Embryonic facial prominence (tissue), 1 donor: ENCODE measurements at regions not wholly inside any gene's neighbourhood (a gene's known extent, or its start where the extent isn't known, plus 50 kb on each side); places are given as distances from the start of the nearest gene placed in this dataset.
"Not testable (repeated sequence)": the region's sequence is repeated elsewhere in the genome, so short reads cannot be mapped to it uniquely, and the experiment has no call there.

Source experiments
- DNase-seq: peaks from one replicate; pipeline ENCODE4 v3.0.0-alpha.2; 2016; ENCODE audit errors: extremely low spot score

DNA sequence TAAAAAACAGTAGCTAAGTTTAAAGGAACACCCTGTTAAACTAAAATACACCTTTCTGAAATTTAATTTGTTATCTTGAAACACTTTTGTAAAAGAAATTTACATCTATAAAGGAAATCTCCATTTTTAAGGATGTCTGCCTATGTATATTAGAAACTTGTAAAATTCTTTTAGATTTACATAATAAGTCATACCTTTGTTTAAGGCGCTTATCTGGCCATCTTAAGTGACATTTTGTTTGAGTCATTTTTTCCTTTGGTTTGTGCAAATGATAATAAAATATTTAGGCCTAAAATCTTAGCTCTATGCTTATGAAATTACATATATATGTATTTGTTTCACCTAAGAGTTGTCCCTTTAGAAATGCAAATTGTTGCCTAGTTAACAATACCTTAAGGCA, 1193.4 kb downstream of the FSCB start:
- DNase-seq, result no peak

DNA sequence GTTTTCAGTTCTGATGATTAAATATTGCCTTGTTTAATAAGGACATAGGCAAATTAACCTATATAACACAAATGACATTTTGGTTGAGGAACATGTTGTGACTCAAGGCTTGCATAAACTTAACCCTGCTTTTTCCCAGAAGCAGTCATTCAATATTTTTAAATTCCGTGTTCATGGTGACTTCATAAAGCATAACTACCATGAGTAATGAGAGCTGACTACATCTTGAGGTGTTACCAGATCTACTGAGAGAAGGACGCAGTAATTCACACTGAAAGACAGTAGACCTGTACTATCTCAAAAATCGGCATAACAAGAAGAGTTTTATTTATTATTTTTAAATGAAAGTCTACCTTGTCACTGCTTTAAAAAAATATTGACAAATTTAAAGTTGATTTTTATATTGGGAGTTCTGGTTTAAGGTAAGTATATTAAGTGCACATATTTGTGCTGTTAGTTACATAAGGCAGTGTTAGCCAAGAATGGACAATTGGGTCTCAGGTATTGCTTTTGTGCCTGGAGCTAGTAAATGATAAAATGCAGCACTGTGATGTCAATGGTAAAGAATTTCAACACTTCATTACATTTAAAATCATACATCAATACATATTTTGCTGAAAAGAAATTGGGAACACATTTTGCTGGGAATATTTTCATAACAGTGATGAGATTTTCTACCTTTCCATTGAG, 1198.5 kb downstream of the FSCB start:
- DNase-seq, result no peak

DNA sequence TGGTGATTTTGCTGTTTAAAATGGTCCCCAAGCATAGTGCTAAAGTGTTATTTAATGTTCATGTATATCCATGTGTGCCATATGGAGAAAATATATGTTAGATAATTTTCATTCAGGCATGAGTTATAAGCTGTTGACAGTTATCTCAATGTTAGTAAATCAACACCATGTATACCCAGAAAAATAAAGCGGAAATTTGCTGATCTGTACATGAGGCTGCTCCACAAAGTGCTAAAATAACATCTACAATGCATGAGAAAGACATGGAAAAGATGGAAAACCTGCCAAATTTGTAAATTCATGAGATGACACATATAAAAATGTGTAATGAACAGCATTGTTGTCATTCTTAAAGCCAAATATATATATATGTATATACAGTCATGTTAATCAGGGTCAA, 1199.2 kb downstream of the FSCB start:
- no peak for DNase-seq

DNA sequence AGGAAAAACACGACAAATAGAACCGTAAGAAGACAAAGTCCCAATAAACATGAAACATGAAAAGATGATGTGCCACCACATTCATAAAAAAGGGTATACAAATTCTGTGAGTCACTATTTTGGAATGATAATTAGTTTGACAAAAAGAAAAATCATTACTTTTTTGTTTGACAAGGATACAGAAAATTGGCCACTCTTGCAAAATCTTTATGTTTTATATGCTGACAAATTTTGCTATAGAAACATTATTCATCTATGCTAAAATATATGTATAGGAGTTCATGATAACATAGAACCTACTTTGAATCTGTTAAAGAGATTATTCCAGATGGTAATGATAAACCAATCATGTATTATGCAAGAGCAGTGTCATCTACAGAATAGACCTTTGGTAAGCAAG, 1201.0 kb downstream of the FSCB start:
- DNase-seq, result no peak

DNA sequence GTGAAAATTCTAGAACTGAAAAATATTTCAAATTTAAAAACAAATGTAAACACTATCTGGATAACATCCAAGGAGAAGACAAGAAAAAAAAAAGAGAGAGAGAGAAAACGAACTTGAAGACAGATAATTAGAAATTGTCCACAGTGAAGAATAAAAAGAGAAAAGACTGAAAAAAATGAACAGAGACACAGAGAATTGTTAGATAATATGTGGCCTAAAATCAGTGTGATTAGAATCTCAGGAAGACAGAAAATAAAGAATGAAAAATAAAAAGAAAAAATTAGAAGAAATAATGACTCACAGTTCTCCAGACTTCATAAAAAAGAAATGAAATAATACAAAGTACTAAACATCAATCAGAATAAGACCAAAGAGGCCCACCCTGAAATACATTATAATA, 1209.3 kb downstream of the FSCB start:
- DNase-seq, result no peak

DNA sequence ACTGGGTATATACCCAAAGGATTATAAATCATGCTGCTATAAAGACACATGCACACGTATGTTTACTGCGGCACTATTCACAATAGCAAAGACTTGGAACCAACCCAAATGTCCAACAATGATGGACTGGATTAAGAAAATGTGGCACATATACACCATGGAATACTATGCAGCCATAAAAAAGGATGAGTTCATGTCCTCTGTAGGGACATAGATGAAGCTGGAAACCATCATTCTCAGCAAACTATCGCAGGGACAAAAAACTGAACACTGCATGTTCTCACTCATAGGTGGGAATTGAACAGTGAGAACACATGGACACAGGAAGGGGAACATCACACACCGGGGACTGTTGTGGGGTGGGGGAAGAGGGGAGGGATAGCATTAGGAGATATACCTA, 1211.0 kb downstream of the FSCB start:
- DNase-seq, result not testable (repeated sequence)

DNA sequence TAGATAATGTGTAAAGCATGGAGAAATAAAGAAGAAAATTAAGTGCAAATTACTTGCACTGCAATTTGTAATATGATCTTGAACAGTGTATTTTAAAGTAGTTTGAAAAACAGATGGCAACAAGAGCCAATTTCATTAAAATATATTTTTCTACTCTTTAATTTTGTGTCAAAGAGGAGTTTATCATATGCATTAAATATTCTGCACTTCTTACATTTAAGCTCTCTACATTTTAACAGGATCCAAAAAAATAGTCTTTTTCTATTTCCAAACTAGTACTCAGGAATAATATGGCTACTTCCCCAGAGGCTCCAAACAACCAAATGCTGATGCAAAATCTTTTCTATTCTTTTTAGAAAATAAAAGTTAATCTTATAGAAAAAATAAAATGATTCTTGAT, 1221.5 kb downstream of the FSCB start:
- DNase-seq, result no peak

DNA sequence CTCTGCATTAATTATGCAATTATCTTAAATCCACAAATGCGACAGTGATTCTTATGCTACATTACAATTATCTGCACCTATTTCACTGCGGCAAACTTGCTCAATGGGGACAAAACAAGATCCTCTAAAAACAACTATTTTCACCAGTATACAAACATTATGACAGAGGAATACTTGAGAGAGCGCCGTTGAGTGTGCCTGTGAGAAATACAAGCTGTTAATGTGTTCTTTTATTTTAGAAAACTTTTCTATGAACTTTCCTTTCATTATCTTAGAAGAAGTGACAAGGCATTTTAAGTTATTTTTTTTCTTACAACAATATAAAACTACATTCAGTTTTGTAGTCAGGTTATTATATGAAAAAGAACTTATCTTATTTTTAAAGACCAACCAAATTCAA, 1247.0 kb downstream of the FSCB start:
- DNase-seq, result no peak

DNA sequence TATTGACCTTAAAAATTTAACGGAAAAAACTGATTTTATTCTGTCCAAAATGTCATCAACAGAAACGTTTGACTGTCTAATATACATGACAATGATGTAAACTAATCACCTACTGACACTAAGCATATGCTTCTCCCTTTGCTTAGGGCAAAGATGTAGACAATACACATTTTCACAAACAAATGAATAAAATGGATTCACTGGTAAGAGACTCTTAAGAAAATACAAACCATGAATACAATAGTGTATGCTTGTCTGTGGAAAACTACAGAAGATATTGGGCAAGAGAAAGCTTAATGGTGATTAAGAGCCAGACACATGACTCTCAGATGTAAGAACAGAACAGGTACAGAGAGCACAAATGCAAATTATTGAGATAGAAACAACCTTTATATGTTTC, 1248.7 kb downstream of the FSCB start:
- no peak for DNase-seq

DNA sequence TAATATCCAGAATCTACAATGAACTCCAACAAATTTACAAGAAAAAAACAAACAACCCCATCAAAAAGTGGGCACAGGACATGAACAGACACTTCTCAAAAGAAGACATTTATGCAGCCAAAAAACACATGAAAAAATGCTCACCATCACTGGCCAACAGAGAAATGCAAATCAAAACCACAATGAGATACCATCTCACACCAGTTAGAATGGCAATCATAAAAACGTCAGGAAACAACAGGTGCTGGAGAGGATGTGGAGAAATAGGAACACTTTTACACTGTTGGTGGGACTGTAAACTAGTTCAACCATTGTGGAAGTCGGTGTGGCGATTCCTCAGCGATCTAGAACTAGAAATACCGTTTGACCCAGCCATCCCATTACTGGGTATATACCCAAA, 1250.1 kb downstream of the FSCB start:
- not testable (repeated sequence) for DNase-seq

DNA sequence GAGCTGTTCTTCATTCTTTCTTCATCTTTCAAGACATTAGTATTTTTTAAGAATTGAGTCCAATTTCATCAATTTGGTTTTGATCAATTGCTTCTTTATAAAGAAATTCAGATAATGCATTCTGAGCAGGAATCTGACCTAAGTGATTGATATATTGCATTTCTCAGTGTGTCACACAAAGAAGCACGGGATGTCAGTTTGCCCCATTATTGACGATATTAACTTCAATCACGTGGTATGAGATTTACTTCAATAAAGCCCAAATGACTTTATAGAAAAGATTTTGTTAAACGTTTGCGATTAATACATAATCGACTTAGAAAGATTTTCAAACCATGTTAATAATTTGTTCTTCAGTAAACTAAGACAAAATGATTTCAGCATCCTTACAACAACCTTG, 1254.2 kb downstream of the FSCB start:
- no peak for DNase-seq

DNA sequence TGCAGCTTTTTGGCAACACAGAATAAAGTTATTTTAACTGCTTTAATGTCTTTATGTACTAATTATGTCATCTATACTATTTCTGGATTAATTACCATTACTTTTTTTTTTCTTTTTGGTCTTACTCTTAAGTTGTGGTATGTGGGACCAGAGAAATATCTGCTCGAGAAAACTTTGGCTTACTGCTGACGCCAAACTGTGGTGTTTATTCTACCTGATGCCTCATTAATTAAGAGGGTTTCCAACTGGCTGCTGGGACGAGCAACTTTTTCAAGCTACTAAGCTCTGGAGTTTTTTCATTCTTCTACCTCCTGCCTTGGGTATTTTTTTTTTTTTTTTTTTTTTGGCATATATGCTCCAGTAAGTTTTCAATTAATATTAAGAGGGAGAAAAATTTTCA, 1257.5 kb downstream of the FSCB start:
- DNase-seq, result no peak

DNA sequence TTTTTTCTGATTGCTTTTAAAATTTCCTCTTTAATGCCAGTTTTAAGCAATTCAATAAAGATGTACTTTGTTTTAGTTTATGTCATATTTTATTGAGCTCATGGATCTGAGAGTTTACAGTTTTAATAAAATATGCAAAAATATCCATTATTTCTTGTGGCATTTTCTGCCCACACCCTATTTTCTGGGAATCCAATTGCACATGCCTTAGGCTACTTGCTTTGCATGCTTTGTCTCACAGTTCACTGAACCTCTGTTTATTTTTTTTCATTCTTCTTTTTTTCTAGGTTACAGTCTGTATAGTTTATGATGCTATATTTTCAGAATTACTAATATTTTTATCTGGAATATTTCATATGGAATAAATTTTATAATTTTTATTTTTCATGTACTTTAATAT, 1258.0 kb downstream of the FSCB start:
- no peak for DNase-seq

DNA sequence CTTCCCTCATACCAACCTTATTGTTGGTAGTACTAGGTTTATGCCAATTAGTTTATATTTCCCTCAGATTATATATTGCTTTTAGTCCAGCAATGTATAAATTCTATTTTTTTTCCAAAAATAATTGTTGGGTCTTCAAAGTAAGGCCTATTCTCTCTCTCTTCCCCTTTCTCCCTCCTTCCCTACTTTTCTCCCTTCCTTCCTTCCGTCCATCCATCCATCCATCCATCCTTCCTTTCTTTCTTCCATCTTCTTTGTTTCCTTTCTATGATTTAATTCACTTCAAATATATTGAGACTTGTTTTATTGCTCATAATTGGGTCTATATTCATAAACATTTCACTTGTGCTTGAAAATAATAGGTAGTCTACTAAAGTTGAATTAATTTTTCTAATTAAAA, 1259.2 kb downstream of the FSCB start:
- DNase-seq, result no peak

DNA sequence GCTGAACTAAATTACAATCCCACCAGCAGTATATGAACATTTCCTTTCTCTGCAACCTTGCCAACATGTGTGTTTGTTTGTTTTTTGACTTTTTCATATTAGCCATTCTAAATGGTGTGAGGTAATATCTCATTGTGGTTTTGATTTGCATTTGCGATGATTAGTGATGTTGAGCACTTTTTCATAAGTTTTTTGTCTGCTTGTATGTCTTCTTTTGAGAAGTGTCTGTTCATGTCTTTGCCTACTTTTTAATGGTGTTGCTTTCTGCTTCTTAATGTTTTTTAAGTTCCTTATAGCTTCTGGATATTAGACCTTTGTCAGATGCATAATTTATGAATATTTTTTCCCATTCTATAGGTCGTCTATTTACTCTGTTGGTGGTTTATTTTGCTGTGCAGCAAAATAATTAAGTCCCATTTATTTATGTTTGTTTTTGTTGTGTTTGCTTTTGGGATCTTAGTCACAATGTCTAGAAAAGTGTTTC, 1262.9 kb downstream of the FSCB start:
- no peak for DNase-seq

DNA sequence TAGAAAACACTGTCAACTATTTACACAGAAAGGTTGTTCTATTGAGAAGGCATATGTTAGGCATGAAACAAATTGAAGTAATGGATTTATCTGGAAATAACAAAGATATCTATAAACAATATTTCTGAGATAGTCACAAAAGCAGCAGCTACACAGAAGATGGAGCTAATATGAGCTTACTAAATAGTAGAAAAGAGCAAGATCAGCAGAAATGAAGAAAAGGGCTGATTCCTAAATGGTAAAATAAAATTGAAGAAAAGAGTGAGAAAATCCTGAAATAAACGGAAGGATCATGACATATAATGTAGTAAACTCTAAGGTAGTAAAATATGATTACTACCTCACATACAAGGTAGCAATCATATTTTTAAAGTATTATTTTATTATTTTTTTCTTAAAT, 1263.9 kb downstream of the FSCB start:
- no peak for DNase-seq

DNA sequence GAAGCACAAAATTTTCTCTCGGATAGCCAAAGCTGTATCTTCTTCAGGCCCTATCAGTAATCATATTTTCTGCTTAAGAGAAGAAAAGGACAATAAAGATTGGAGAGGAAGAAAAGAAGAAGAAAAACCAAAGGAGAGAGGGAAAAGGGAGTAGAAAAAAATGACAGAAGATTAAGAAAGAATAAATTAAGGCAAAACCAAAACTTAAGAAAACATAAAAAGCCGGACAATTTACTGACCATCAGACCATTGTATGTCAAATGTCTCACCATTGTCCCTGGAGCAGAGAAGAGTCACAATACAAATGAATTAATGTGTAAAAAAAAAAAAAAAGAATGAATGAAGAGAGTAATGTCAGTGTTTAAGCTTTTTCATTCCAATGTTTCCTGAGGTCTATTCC, 1274.8 kb downstream of the FSCB start:
- no peak for DNase-seq

DNA sequence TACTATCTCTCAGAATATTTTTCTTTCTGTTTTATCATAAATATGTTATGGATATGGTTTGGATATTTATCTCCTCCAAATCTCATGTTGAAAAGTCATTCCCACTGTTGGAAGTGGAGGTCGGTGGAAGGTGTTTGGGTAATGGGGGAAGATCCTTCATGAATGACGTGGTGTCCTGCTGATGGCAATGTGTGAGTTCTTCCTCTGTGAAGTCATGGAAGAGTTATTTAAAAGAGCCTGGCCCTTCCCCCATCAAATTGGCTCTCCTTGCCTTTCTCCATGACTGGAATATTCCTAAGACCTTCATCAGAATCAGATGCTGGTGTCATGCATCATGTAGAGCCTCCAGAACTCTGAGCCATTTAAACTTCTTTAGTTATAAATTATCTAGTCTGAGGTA, 1291.6 kb downstream of the FSCB start:
- no peak for DNase-seq

DNA sequence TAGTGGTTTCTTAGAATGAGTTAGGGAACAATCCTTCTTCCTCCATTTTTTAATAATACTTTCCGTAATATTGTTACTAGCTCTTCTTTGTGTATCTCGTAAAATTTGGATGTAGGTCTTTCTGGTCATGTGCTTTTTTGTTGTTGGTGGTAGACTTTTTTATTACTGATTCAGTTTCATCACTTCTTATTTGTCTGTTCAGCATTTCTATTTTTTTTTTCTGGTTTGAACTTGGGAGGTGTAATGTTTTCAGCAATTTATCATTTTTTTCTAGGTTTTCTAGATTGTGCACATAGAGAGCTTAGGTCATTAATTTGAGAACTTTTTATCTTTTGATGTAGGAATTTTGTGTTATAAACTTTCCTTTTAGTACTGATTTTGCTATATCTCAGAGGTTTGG, 1299.9 kb downstream of the FSCB start:
- no peak for DNase-seq

DNA sequence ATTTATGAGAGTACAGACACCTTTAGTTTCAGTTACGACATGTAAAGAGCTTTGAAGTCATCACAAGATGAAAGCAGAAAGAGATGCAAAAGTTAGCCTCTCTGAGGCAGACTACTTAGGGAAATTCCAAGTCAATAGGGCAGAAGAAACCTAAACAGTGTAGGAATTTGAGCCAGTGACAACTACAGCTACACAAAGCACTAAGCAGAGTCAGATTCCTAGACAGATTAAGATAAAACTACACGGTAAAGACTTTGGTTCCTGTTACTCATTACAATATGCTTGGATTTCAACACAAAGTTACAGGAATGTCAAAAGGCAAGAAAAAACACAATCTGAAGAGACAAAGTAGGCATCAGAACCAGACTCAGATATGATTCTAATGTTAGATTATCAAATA, 1302.3 kb downstream of the FSCB start:
- no peak for DNase-seq

DNA sequence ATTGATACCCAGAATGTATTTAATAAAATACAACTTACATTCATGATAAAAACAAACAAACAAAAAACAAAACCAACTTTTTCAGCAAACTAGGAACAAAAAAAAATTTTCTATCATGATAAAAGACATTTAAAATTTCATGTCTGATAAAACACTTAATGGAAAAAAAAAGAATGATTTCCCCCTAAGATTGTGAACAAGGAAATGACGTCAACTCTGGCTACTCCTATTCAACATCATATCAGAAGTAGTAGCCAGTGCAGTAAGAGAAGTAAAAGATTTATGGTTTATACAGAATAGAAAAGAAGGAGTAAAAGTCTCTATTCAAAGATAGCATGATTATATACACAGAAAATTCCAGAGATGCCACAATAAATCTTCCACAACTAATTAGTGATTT, 1306.6 kb downstream of the FSCB start:
- no peak for DNase-seq

DNA sequence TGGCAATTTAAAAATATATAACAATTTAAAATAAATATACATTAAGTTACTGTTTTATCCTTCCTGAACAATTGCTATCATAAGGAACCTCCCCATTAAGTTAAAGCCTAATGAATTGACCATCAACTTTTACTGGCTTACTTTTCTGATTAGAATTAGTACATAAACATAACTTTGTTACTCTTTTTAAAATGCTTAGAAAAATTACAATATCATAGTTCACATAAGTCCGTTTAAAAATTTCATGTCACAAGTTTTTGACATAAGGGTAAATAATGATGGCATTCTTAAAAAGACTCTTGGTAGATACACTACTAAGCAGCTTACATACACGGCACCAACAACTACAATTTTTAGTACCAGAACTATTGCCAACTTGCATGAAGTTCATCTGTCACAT, 1308.6 kb downstream of the FSCB start:
- DNase-seq, result no peak

DNA sequence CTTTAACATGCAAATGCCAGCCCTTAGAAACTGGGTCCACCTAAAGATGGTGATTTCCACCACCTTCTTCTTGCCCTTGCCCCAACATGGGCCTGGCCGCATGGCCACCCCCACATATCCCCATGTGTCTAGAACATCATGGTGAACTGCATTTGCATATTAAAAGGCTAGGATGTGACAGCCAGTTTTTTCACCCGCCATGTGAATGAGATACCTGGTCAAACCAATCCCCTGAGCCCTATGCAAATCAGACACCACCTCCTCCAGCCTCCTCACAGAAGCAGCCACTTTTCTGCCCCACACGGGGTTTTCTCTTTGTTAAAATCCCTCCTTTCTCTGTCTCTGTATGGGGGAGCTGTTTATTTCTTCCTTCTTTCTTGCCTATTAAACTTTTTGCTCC, 1322.5 kb downstream of the FSCB start:
- no peak for DNase-seq

DNA sequence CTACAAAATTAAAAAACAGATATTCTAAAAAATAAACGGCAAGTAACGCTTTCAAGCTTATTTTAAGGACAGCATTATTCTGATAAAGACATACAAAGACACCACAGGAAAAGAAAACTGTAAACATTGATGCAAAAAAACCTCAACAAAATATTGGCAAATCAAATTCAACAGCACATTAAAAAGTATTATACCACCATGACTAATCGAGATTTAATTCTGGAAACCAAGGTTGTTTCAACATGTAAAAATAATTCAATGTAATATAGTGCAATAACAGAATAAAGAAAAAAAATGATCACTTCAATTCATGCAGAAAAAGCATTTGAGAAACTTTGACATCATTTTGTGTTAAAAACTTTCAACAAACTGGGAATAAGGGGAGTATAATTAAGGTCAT, 1323.2 kb downstream of the FSCB start:
- DNase-seq, result no peak
